Stimulated activated memory B cell treated with anti-CD40 and anti-IgM and Interleukin-4, amounts not matched to agents 10 μg/mL and 1 μg/mL and 100 μg/mL, for 72 hours (primary cell): ENCODE measurements at regions not wholly inside any gene's neighbourhood (a gene's known extent, or its start where the extent isn't known, plus 50 kb on each side); places are given as distances from the start of the nearest gene placed in this dataset.
"Not testable (repeated sequence)": the region's sequence is repeated elsewhere in the genome, so short reads cannot be mapped to it uniquely, and the experiment has no call there.

ENCODE experiments used
- ATAC-seq: fragments of 150-1000 bp; cut with Tn5 transposase; 2 replicates; pipeline ENCODE4 v1.10.0; 2021
- H3K27ac Mint-ChIP-seq: one replicate; pipeline ENCODE4 v1.8.0; 2022; ENCODE audit warnings: mild to moderate bottlenecking, mixed read lengths
- H3K27me3 Mint-ChIP-seq: one replicate; pipeline ENCODE4 v1.8.0; 2022; ENCODE audit warnings: mixed read lengths
- H3K36me3 Mint-ChIP-seq: one replicate; pipeline ENCODE4 v1.8.0; 2022; ENCODE audit warnings: mixed read lengths
- H3K4me1 Mint-ChIP-seq: one replicate; pipeline ENCODE4 v1.8.0; 2022; ENCODE audit warnings: mixed read lengths
- H3K4me3 Mint-ChIP-seq: one replicate; pipeline ENCODE4 v1.8.0; 2022; ENCODE audit warnings: mild to moderate bottlenecking, moderate library complexity, mixed read lengths
- H3K9me3 Mint-ChIP-seq: one replicate; pipeline ENCODE4 v1.8.0; 2022; ENCODE audit warnings: mixed read lengths

GRCh38 chr7:131029002-131029401, 295.0 kb upstream of the KLF14 start:
- no peak for ATAC-seq
- peaks cover 91% of the 10 kb centered on the region for H3K4me1 Mint-ChIP-seq
- peaks cover 10% of the 10 kb centered on the region for H3K36me3 Mint-ChIP-seq
- no peak overlapping the region for H3K4me3 Mint-ChIP-seq
- peak overlapping the region; percentile 90 for H3K27ac Mint-ChIP-seq
- H3K27me3 Mint-ChIP-seq = no peaks in the 10 kb centered on the region
- peaks cover 2% of the 10 kb centered on the region for H3K9me3 Mint-ChIP-seq

GRCh38 chr7:131031099-131031868, 296.4 kb upstream of the MKLN1 start:
- peak overlapping the region; percentile 56 for H3K4me3 Mint-ChIP-seq
- ATAC-seq = peak; percentile 87
- H3K27me3 Mint-ChIP-seq = no peaks in the 10 kb centered on the region
- peaks cover 17% of the 10 kb centered on the region for H3K36me3 Mint-ChIP-seq
- H3K4me1 Mint-ChIP-seq = peaks cover 93% of the 10 kb centered on the region
- H3K27ac Mint-ChIP-seq = peak overlapping the region; percentile 90
- H3K9me3 Mint-ChIP-seq = no peaks in the 10 kb centered on the region

GRCh38 chr7:131032786-131033185, 294.9 kb upstream of the MKLN1 start:
- Mint-ChIP-seq H3K36me3 (peaks cover 17% of the 10 kb centered on the region), H3K4me3 (peak overlapping the region; percentile 31), H3K27me3 (no peaks in the 10 kb centered on the region), H3K9me3 (no peaks in the 10 kb centered on the region), H3K27ac (peak overlapping the region; percentile 90), H3K4me1 (peaks cover 85% of the 10 kb centered on the region)
- ATAC-seq = no peak

GRCh38 chr7:131034166-131034881, 293.4 kb upstream of the MKLN1 start:
- no peaks in the 10 kb centered on the region for H3K9me3 Mint-ChIP-seq
- peak overlapping the region; percentile 90 for H3K27ac Mint-ChIP-seq
- H3K36me3 Mint-ChIP-seq = peaks cover 18% of the 10 kb centered on the region
- H3K4me1 Mint-ChIP-seq = peaks cover 84% of the 10 kb centered on the region
- no peak overlapping the region for H3K4me3 Mint-ChIP-seq
- H3K27me3 Mint-ChIP-seq = no peaks in the 10 kb centered on the region
- ATAC-seq = no peak

- peak overlapping the region; percentile 90 for H3K27ac Mint-ChIP-seq
Measured at GRCh38 chr7:131035088-131035770, 292.4 kb upstream of the MKLN1 start.

GRCh38 chr7:131038153-131038552, 289.5 kb upstream of the MKLN1 start:
- Mint-ChIP-seq H3K27ac (peak overlapping the region; percentile 45), H3K27me3 (no peaks in the 10 kb centered on the region), H3K9me3 (no peaks in the 10 kb centered on the region), H3K4me3 (peak overlapping the region; percentile 19), H3K4me1 (peaks cover 76% of the 10 kb centered on the region), H3K36me3 (peaks cover 30% of the 10 kb centered on the region)
- ATAC-seq = no peak

More at GRCh38 chr7:131035088-131035770, 292.4 kb upstream of the MKLN1 start:
- Mint-ChIP-seq H3K4me3 (peak overlapping the region; percentile 20), H3K27me3 (no peaks in the 10 kb centered on the region), H3K36me3 (peaks cover 18% of the 10 kb centered on the region), H3K4me1 (peaks cover 85% of the 10 kb centered on the region), H3K9me3 (no peaks in the 10 kb centered on the region)
- ATAC-seq = no peak

GRCh38 chr7:131039355-131039762, 288.3 kb upstream of the MKLN1 start:
- H3K4me3 Mint-ChIP-seq = no peak overlapping the region
- no peaks in the 10 kb centered on the region for H3K27me3 Mint-ChIP-seq
- ATAC-seq = no peak
- H3K36me3 Mint-ChIP-seq = peaks cover 31% of the 10 kb centered on the region
- H3K27ac Mint-ChIP-seq = peak overlapping the region; percentile 45
- H3K4me1 Mint-ChIP-seq = peaks cover 65% of the 10 kb centered on the region
- H3K9me3 Mint-ChIP-seq = no peaks in the 10 kb centered on the region

GRCh38 chr7:131039836-131040235, 287.8 kb upstream of the MKLN1 start:
- peaks cover 31% of the 10 kb centered on the region for H3K36me3 Mint-ChIP-seq
- ATAC-seq = no peak
- H3K27me3 Mint-ChIP-seq = no peaks in the 10 kb centered on the region
- H3K9me3 Mint-ChIP-seq = no peaks in the 10 kb centered on the region
- peaks cover 64% of the 10 kb centered on the region for H3K4me1 Mint-ChIP-seq
- H3K4me3 Mint-ChIP-seq = no peak overlapping the region
- peak overlapping the region; percentile 45 for H3K27ac Mint-ChIP-seq

- H3K36me3 Mint-ChIP-seq = peaks cover 30% of the 10 kb centered on the region
- H3K9me3 Mint-ChIP-seq = peaks cover 3% of the 10 kb centered on the region
- ATAC-seq = peak; percentile 58
- H3K4me3 Mint-ChIP-seq = peak overlapping the region; percentile 18
- peak overlapping the region; percentile 45 for H3K27ac Mint-ChIP-seq
- H3K4me1 Mint-ChIP-seq = peaks cover 64% of the 10 kb centered on the region
- H3K27me3 Mint-ChIP-seq = no peaks in the 10 kb centered on the region
Measured at GRCh38 chr7:131040467-131040932, 287.2 kb upstream of the MKLN1 start.

- Mint-ChIP-seq H3K4me1 (peaks cover 65% of the 10 kb centered on the region), H3K36me3 (peaks cover 36% of the 10 kb centered on the region)
- not testable (repeated sequence) for H3K27me3 Mint-ChIP-seq, H3K9me3 Mint-ChIP-seq, H3K4me3 Mint-ChIP-seq, H3K27ac Mint-ChIP-seq, ATAC-seq
Measured at GRCh38 chr7:131041012-131041695, 286.5 kb upstream of the MKLN1 start.

GRCh38 chr7:131042269-131043160, 285.2 kb upstream of the MKLN1 start:
- peaks cover 71% of the 10 kb centered on the region for H3K4me1 Mint-ChIP-seq
- no peak for ATAC-seq
- peaks cover 6% of the 10 kb centered on the region for H3K9me3 Mint-ChIP-seq
- H3K4me3 Mint-ChIP-seq = no peak overlapping the region
- H3K36me3 Mint-ChIP-seq = peaks cover 49% of the 10 kb centered on the region
- H3K27ac Mint-ChIP-seq = peak overlapping the region; percentile 2
- H3K27me3 Mint-ChIP-seq = no peaks in the 10 kb centered on the region

GRCh38 chr7:131045526-131045925, 282.1 kb upstream of the MKLN1 start:
- no peaks in the 10 kb centered on the region for H3K27me3 Mint-ChIP-seq

GRCh38 chr7:131046246-131046645, 281.4 kb upstream of the MKLN1 start:
- H3K4me3 Mint-ChIP-seq = no peak overlapping the region
- no peak for ATAC-seq
- peaks cover 66% of the 10 kb centered on the region for H3K4me1 Mint-ChIP-seq
- no peak overlapping the region for H3K27ac Mint-ChIP-seq
- H3K9me3 Mint-ChIP-seq = peaks cover 6% of the 10 kb centered on the region
- peaks cover 66% of the 10 kb centered on the region for H3K36me3 Mint-ChIP-seq
- H3K27me3 Mint-ChIP-seq = no peaks in the 10 kb centered on the region

More at GRCh38 chr7:131045526-131045925, 282.1 kb upstream of the MKLN1 start:
- H3K4me3 Mint-ChIP-seq = no peak overlapping the region
- H3K27ac Mint-ChIP-seq = no peak overlapping the region
- peaks cover 67% of the 10 kb centered on the region for H3K4me1 Mint-ChIP-seq
- ATAC-seq = no peak
- H3K36me3 Mint-ChIP-seq = peaks cover 63% of the 10 kb centered on the region
- peaks cover 6% of the 10 kb centered on the region for H3K9me3 Mint-ChIP-seq
